HCT116 (cell line): ENCODE measurements at regions not wholly inside any gene's neighbourhood (a gene's known extent, or its start where the extent isn't known, plus 50 kb on each side); places are given as distances from the start of the nearest gene placed in this dataset.

ENCODE experiments used
- ATAC-seq: fragments of 200-7000 bp; cut with Tn5 transposase; 2 replicates; pipeline ENCODE4 v1.9.1; 2020; ENCODE audit warnings: mild to moderate bottlenecking, moderate library complexity
- BruUV-seq: library from RNA; stranded (reverse); fragments of 400-500 nt; replicated peaks from 2 replicates; lab custom pipeline; 2021; lab: Mats Ljungman, UMichigan
- CTCF ChIA-PET: fragments of 300-600 bp; sonication (Branson Sonifier 250); formaldehyde crosslinking; loops from one replicate; lab custom pipeline; 2021; ENCODE audit warnings: antibody characterized with exemption; lab: Charles Lee
- POLR2A ChIA-PET: fragments of 300-600, 350-600 bp; sonication (Branson Sonifier 250); formaldehyde crosslinking; loops from one replicate; lab custom pipeline; 2021; ENCODE audit warnings: antibody characterized with exemption; lab: Charles Lee
- RAD21 ChIA-PET, 2 experiments: fragments of 300-600 bp; sonication (Branson Sonifier 250); formaldehyde crosslinking; loops; one replicate each; lab custom pipeline; 2023; ENCODE audit warnings: low total read pairs in 2 of 2; ENCODE audit not compliant: uncharacterized antibody in 2 of 2, unreplicated experiment in 2 of 2, low non-redundant PET in 1 of 2; lab: Charles Lee
- DNase-seq: peaks from one replicate; pipeline ENCODE4 v3.0.0-alpha.2; 2010; ENCODE audit warnings: low read depth, low spot score
- H2AFZ ChIP-seq: fragments of 200-600 bp; shearing (Covaris generic), sonication (generic); 2 replicates; pipeline ENCODE4 v1.6.1; 2017; ENCODE audit warnings: low read depth, mixed run types, mixed read lengths, antibody characterized with exemption, low read length; ENCODE audit not compliant: poor library complexity, severe bottlenecking
- H3K27ac ChIP-seq: 2 replicates; pipeline ENCODE4 v1.5.1; 2012; ENCODE audit warnings: low read depth, low read length
- H3K27me3 ChIP-seq: fragments of 200-600 bp; sonication (generic); 2 replicates; pipeline ENCODE4 v1.6.1; 2016; ENCODE audit warnings: mixed run types, low read length, mixed read lengths; ENCODE audit not compliant: insufficient read depth
- H3K36me3 ChIP-seq, 2 experiments: fragments of 200-500 bp in 1 of 2; fragments of 200-600 bp in 1 of 2; sonication (Bioruptor generic) in 1 of 2; sonication (generic) in 1 of 2; 2 replicates each; pipeline versions ENCODE4 v1.5.1 to v1.6.1; 2014 to 2016; ENCODE audit warnings: low read length in 2 of 2, inconsistent platforms in 1 of 2, mixed read lengths in 1 of 2, mixed run types in 1 of 2; ENCODE audit not compliant: insufficient read depth in 2 of 2, control insufficient read depth in 1 of 2
- H3K4me1 ChIP-seq, 2 experiments: fragments of 200-600 bp in 1 of 2; sonication (generic) in 1 of 2; 2 replicates each; pipeline versions ENCODE4 v1.5.1 to v1.6.1; 2012 to 2017; ENCODE audit warnings: low read length in 2 of 2, inconsistent platforms in 1 of 2, mild to moderate bottlenecking in 1 of 2, mixed read lengths in 1 of 2, mixed run types in 1 of 2, moderate library complexity in 1 of 2; ENCODE audit not compliant: insufficient read depth in 2 of 2, control insufficient read depth in 1 of 2
- H3K4me2 ChIP-seq: fragments of 200-600 bp; sonication (generic); 2 replicates; pipeline ENCODE4 v1.6.1; 2017; ENCODE audit warnings: mixed run types, low read length, mixed read lengths
- H3K4me3 ChIP-seq, 2 experiments: fragments of 200-600 bp in 1 of 2; sonication (generic) in 1 of 2; replicated peaks in 1 of 2; 2 replicates each; pipeline ENCODE4 v1.5.1; 2011 to 2016; ENCODE audit warnings: low read length in 2 of 2, control low read depth in 1 of 2, low read depth in 1 of 2, mild to moderate bottlenecking in 1 of 2, mixed read lengths in 1 of 2, mixed run types in 1 of 2
- H3K79me2 ChIP-seq: fragments of 200-600 bp; sonication (generic); 2 replicates; pipeline ENCODE4 v1.6.1; 2017; ENCODE audit warnings: mild to moderate bottlenecking, mixed run types, low read length, moderate library complexity, mixed read lengths; ENCODE audit not compliant: insufficient read depth
- H3K9ac ChIP-seq: fragments of 200-600 bp; sonication (generic); 2 replicates; pipeline ENCODE4 v1.6.1; 2016; ENCODE audit warnings: low read length, mixed read lengths
- H3K9me2 ChIP-seq: fragments of 200-600 bp; sonication (generic), shearing (Covaris generic); 2 replicates; pipeline ENCODE4 v1.6.1; 2017; ENCODE audit warnings: mixed run types, mild to moderate bottlenecking, moderate library complexity; ENCODE audit not compliant: insufficient read depth
- H3K9me3 ChIP-seq, 2 experiments: fragments of 200-500 bp in 1 of 2; fragments of 200-600 bp in 1 of 2; sonication (Bioruptor generic) in 1 of 2; sonication (generic) in 1 of 2; 2 replicates each; pipeline ENCODE4 v1.6.1; 2014 to 2017; ENCODE audit warnings: low read length in 2 of 2, mixed read lengths in 2 of 2, inconsistent platforms in 1 of 2, low read depth in 1 of 2, mild to moderate bottlenecking in 1 of 2, mixed run types in 1 of 2, moderate library complexity in 1 of 2; ENCODE audit not compliant: control insufficient read depth in 1 of 2, insufficient read depth in 1 of 2
- H4K20me1 ChIP-seq: fragments of 200-600 bp; sonication (generic), shearing (Covaris generic); 2 replicates; pipeline ENCODE4 v1.6.1; 2017; ENCODE audit warnings: mixed run types, mild to moderate bottlenecking, moderate library complexity; ENCODE audit not compliant: insufficient read depth
- ATF3 ChIP-seq: IDR thresholded peaks from 2 replicates; pipeline ENCODE4 v1.6.1; 2012
- CBX3 ChIP-seq: IDR thresholded peaks from 2 replicates; pipeline ENCODE4 v1.6.1; 2012; ENCODE audit warnings: low read depth
- CEBPB ChIP-seq: IDR thresholded peaks from 2 replicates; pipeline ENCODE4 v1.6.1; 2012; ENCODE audit warnings: low read depth
- EGR1 ChIP-seq: IDR thresholded peaks from 2 replicates; pipeline ENCODE4 v1.6.1; 2012; ENCODE audit warnings: low read depth
- ELF1 ChIP-seq: IDR thresholded peaks from 2 replicates; pipeline ENCODE4 v1.6.1; 2012; ENCODE audit warnings: low read depth, borderline replicate concordance
- EZH2 ChIP-seq: fragments of 200-600 bp; sonication (generic); IDR thresholded peaks from 2 replicates; pipeline ENCODE4 v1.6.1; 2017; ENCODE audit warnings: antibody characterized with exemption, mixed run types
- EZH2phosphoT487 ChIP-seq: fragments of 200-600 bp; IDR thresholded peaks from 2 replicates; pipeline ENCODE4 v1.6.1; 2018; ENCODE audit warnings: antibody characterized with exemption, borderline replicate concordance
- FOSL1 ChIP-seq: IDR thresholded peaks from 2 replicates; pipeline ENCODE4 v1.6.1; 2012; ENCODE audit warnings: low read depth
- JUND ChIP-seq: IDR thresholded peaks from 2 replicates; pipeline ENCODE4 v1.6.1; 2012
- RAD21 ChIP-seq: IDR thresholded peaks from 2 replicates; pipeline ENCODE4 v1.6.1; 2012; ENCODE audit warnings: low read depth, mild to moderate bottlenecking
- REST ChIP-seq: IDR thresholded peaks from 2 replicates; pipeline ENCODE4 v1.6.1; 2012; ENCODE audit warnings: low read depth
- SP1 ChIP-seq: IDR thresholded peaks from 2 replicates; pipeline ENCODE4 v1.6.1; 2012; ENCODE audit warnings: low read depth
- TCF7L2 ChIP-seq: IDR thresholded peaks from 2 replicates; pipeline ENCODE4 v1.7.0; 2011; ENCODE audit warnings: borderline replicate concordance, inconsistent platforms; ENCODE audit not compliant: insufficient read depth, insufficient read length; ENCODE audit errors: extremely low read depth
- YY1 ChIP-seq: IDR thresholded peaks from 2 replicates; pipeline ENCODE4 v1.6.1; 2011; ENCODE audit warnings: low read length, low read depth, moderate library complexity, mild to moderate bottlenecking; ENCODE audit not compliant: insufficient replicate concordance; ENCODE audit errors: extremely low read depth
- ZFX ChIP-seq: fragments of 450-650 bp; IDR thresholded peaks from 2 replicates; pipeline ENCODE4 v1.6.1; 2017
- ZNF274 ChIP-seq: fragments of 200-500 bp; sonication (Bioruptor generic); IDR thresholded peaks from 2 replicates; pipeline ENCODE4 v1.6.1; 2014; ENCODE audit warnings: mild to moderate bottlenecking, low read depth, low read length, inconsistent platforms
- intact Hi-C: fragments of 100-400 bp; cut with micrococcal nuclease; formaldehyde crosslinking; loops from 2 replicates; pipeline ENCODE4 v1.10.0; 2022
- TF ChIP-seq, protein P1 (sequence below): IDR thresholded peaks from 2 replicates; pipeline ENCODE4 v1.6.1; 2012

- TF ChIP-seq ZNF274 (no peak), EGR1 (no peak), FOSL1 (no peak)
- TF ChIP-seq, protein P1, sequence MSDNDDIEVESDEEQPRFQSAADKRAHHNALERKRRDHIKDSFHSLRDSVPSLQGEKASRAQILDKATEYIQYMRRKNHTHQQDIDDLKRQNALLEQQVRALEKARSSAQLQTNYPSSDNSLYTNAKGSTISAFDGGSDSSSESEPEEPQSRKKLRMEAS, result no peak
Measured at GRCh38 chrX:94511564-94511963, 837.6 kb downstream of the FAM133A start (continued).

DNA sequence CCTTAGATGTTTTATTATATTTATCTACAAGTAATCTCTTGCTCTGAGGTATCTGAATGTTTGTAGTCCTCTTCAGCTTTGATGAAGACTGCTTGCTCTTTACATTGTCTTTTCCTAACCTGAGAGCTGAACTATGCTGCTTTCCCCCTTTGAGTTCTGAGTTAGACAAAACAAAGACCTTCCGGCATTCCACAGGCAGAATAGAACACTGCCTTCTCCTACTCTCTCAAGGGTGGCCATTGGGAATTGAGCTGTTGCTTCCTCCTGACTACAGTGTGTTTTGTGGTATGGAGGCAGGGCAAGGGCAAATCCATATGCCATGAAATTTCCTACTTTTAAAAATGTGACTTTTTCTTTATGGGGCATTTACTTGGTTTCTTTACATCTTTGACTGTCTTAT is 841.0 kb downstream of the FAM133A start:
- CTCF ChIA-PET, result no interaction called here
- Histone ChIP-seq H3K9me3 (no peaks in the 10 kb centered on the region), H2AFZ (no peak overlapping the region), H3K27ac (no peak overlapping the region), H4K20me1 (no peaks in the 10 kb centered on the region), H3K36me3 (no peaks in the 10 kb centered on the region), H3K4me1 (no peaks in the 10 kb centered on the region), H3K9ac (no peak overlapping the region), H3K27me3 (no peaks in the 10 kb centered on the region), H3K4me2 (no peak overlapping the region), H3K4me3 (no peak overlapping the region), H3K9me2 (no peaks in the 10 kb centered on the region), H3K79me2 (no peaks in the 10 kb centered on the region)
- RAD21 ChIA-PET, result no interaction called here
- POLR2A ChIA-PET, result no interaction called here
- no peak for DNase-seq
- no peak for ATAC-seq
- BruUV-seq, result no TSS peak
- intact Hi-C loops, result no loop called here
- TF ChIP-seq ELF1, result no peak
- TF ChIP-seq TCF7L2, result no peak
- TF ChIP-seq JUND, result no peak

DNA sequence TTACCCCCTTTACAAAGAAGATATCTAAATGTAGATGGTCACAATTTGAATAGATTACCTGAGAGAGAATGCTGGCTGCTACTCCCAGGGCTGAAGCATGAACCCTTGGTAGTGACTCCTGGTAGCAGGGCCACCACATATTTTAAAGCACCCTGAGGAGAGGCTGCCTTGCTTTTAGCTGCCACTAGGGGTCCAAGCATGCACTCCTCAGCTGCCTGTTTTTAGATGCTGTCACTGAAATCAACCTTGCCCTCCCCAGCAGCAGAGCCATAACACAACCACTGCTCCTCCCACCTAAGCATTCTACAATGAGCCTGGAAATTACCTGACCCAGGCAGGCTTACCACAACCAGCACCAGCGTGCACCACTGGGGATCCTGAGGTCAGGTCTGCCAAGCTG is 850.9 kb downstream of the FAM133A start:
- H3K4me1 ChIP-seq, result no peaks in the 10 kb centered on the region
- DNase-seq, result no peak
- H3K9me3 ChIP-seq, result no peaks in the 10 kb centered on the region
- no peak overlapping the region for H3K27ac ChIP-seq
- H3K27me3 ChIP-seq, result no peaks in the 10 kb centered on the region
- no peak overlapping the region for H3K4me2 ChIP-seq
- ChIA-PET POLR2A (no interaction called here), RAD21 (no interaction called here), CTCF (no interaction called here)
- no peaks in the 10 kb centered on the region for H4K20me1 ChIP-seq
- no peak overlapping the region for H3K4me3 ChIP-seq
- H3K9me2 ChIP-seq, result no peaks in the 10 kb centered on the region
- intact Hi-C loops, result no loop called here
- H2AFZ ChIP-seq, result no peak overlapping the region
- no peaks in the 10 kb centered on the region for H3K79me2 ChIP-seq
- no peak for ATAC-seq
- BruUV-seq, result no TSS peak
- no peak overlapping the region for H3K9ac ChIP-seq
- H3K36me3 ChIP-seq, result no peaks in the 10 kb centered on the region
- TF ChIP-seq ZNF274 (no peak), CEBPB (no peak), YY1 (no peak), ATF3 (no peak), REST (no peak), EZH2 (no peak), ELF1 (no peak), EGR1 (no peak), JUND (no peak), EZH2phosphoT487 (no peak), SP1 (no peak), CBX3 (no peak), RAD21 (no peak), ZFX (no peak)
